Effector memory CD8-positive, alpha-beta T cell (primary cell): ENCODE measurements at regions not wholly inside any gene's neighbourhood (a gene's known extent, or its start where the extent isn't known, plus 50 kb on each side); places are given as distances from the start of the nearest gene placed in this dataset.

Experiments used
- ATAC-seq: fragments of 150-1000 bp; cut with Tn5 transposase; replicated peaks from 2 replicates; pipeline ENCODE4 v1.10.0; 2021; ENCODE audit warnings: mild to moderate bottlenecking, moderate library complexity
- DNase-seq, 3 experiments: peaks; one replicate each; pipeline ENCODE4 v3.0.0; 2021
- H3K27ac Mint-ChIP-seq, 2 donors: one replicate each; pipeline ENCODE4 v1.8.0; 2022; ENCODE audit warnings: mild to moderate bottlenecking in 2 of 2, mixed read lengths in 2 of 2, moderate library complexity in 2 of 2
- H3K27me3 Mint-ChIP-seq, 2 donors: one replicate each; pipeline ENCODE4 v1.8.0; 2022; ENCODE audit warnings: mixed read lengths in 2 of 2
- H3K36me3 Mint-ChIP-seq: one replicate; pipeline ENCODE4 v1.8.0; 2022; ENCODE audit warnings: mild to moderate bottlenecking, moderate library complexity, mixed read lengths; ENCODE audit not compliant: insufficient read depth
- H3K4me1 Mint-ChIP-seq, 2 donors: one replicate each; pipeline ENCODE4 v1.8.0; 2022; ENCODE audit warnings: low read depth in 2 of 2, mixed read lengths in 2 of 2
- H3K4me3 Mint-ChIP-seq, 2 donors: one replicate each; pipeline ENCODE4 v1.8.0; 2022; ENCODE audit warnings: mild to moderate bottlenecking in 2 of 2, mixed read lengths in 2 of 2, moderate library complexity in 2 of 2
- H3K9me3 Mint-ChIP-seq, 2 donors: one replicate each; pipeline ENCODE4 v1.8.0; 2022; ENCODE audit warnings: mixed read lengths in 2 of 2

GRCh38 chr2:22893761-22894517 lies 491.0 kb upstream of the KLHL29 start:
- no peak for ATAC-seq

GRCh38 chr2:22894761-22895160 lies 490.2 kb upstream of the KLHL29 start:
- Mint-ChIP-seq H3K4me3 (no peak overlapping the region), H3K27ac (no peak overlapping the region)

More at GRCh38 chr2:22893761-22894517, 491.0 kb upstream of the KLHL29 start:
- Mint-ChIP-seq H3K9me3 (peaks cover 9 to 15% of the 10 kb centered on the region in 2 donors), H3K36me3 (no peaks in the 10 kb centered on the region), H3K27ac (no peak overlapping the region), H3K27me3 (no peaks in the 10 kb centered on the region), H3K4me1 (no peaks in the 10 kb centered on the region), H3K4me3 (no peak overlapping the region)
- no peak for DNase-seq

GRCh38 chr2:22897428-22897827 lies 487.6 kb upstream of the KLHL29 start:
- ATAC-seq (no peak), DNase-seq (no peak)
- peaks cover 10 to 14% of the 10 kb centered on the region in 2 donors for H3K9me3 Mint-ChIP-seq
- no peak overlapping the region for H3K27ac Mint-ChIP-seq
- no peaks in the 10 kb centered on the region for H3K4me1 Mint-ChIP-seq
- H3K4me3 Mint-ChIP-seq = no peak overlapping the region
- no peaks in the 10 kb centered on the region for H3K27me3 Mint-ChIP-seq
- H3K36me3 Mint-ChIP-seq = no peaks in the 10 kb centered on the region

More at GRCh38 chr2:22894761-22895160, 490.2 kb upstream of the KLHL29 start:
- no peaks in the 10 kb centered on the region for H3K4me1 Mint-ChIP-seq
- no peaks in the 10 kb centered on the region for H3K36me3 Mint-ChIP-seq
- ATAC-seq (no peak), DNase-seq (no peak)
- peaks cover 10 to 19% of the 10 kb centered on the region in 2 donors for H3K9me3 Mint-ChIP-seq
- H3K27me3 Mint-ChIP-seq = no peaks in the 10 kb centered on the region

- Mint-ChIP-seq H3K36me3 (no peaks in the 10 kb centered on the region), H3K27ac (no peak overlapping the region), H3K4me1 (no peaks in the 10 kb centered on the region), H3K4me3 (no peak overlapping the region), H3K9me3 (peaks cover 6 to 7% of the 10 kb centered on the region in 2 donors), H3K27me3 (no peaks in the 10 kb centered on the region)
- ATAC-seq (no peak), DNase-seq (no peak)
Measured at GRCh38 chr2:22900674-22901073, 484.3 kb upstream of the KLHL29 start.

- H3K4me1 Mint-ChIP-seq = no peaks in the 10 kb centered on the region
- no peak for ATAC-seq
- no peak for DNase-seq
- no peaks in the 10 kb centered on the region for H3K36me3 Mint-ChIP-seq
- no peak overlapping the region for H3K4me3 Mint-ChIP-seq
- no peaks in the 10 kb centered on the region for H3K27me3 Mint-ChIP-seq
- H3K27ac Mint-ChIP-seq = no peak overlapping the region
- H3K9me3 Mint-ChIP-seq = peaks cover 6 to 7% of the 10 kb centered on the region in 2 donors
Measured at GRCh38 chr2:22901471-22902179, 483.4 kb upstream of the KLHL29 start.

GRCh38 chr2:22902180-22902550 lies 482.8 kb upstream of the KLHL29 start:
- H3K9me3 Mint-ChIP-seq = peaks cover 4 to 6% of the 10 kb centered on the region in 2 donors
- H3K36me3 Mint-ChIP-seq = no peaks in the 10 kb centered on the region
- DNase-seq (no peak), ATAC-seq (no peak)
- H3K4me1 Mint-ChIP-seq = no peaks in the 10 kb centered on the region
- no peak overlapping the region for H3K4me3 Mint-ChIP-seq
- no peak overlapping the region for H3K27ac Mint-ChIP-seq
- no peaks in the 10 kb centered on the region for H3K27me3 Mint-ChIP-seq

GRCh38 chr2:22902662-22903165 lies 482.3 kb upstream of the KLHL29 start:
- no peaks in the 10 kb centered on the region for H3K36me3 Mint-ChIP-seq
- H3K4me1 Mint-ChIP-seq = no peaks in the 10 kb centered on the region
- no peak overlapping the region for H3K27ac Mint-ChIP-seq
- no peak for ATAC-seq
- H3K9me3 Mint-ChIP-seq = peaks cover 4 to 6% of the 10 kb centered on the region in 2 donors
- H3K4me3 Mint-ChIP-seq = no peak overlapping the region
- DNase-seq = no peak
- H3K27me3 Mint-ChIP-seq = no peaks in the 10 kb centered on the region

- no peak for DNase-seq
- no peak overlapping the region for H3K27ac Mint-ChIP-seq
- no peaks in the 10 kb centered on the region for H3K4me1 Mint-ChIP-seq
- no peak overlapping the region for H3K4me3 Mint-ChIP-seq
- H3K27me3 Mint-ChIP-seq = no peaks in the 10 kb centered on the region
- H3K36me3 Mint-ChIP-seq = no peaks in the 10 kb centered on the region
- no peak for ATAC-seq
- peaks cover 5 to 6% of the 10 kb centered on the region in 2 donors for H3K9me3 Mint-ChIP-seq
Measured at GRCh38 chr2:22903616-22904015, 481.4 kb upstream of the KLHL29 start.

- no peak overlapping the region for H3K27ac Mint-ChIP-seq
- no peak overlapping the region for H3K4me3 Mint-ChIP-seq
- ATAC-seq (no peak), DNase-seq (no peak)
- H3K9me3 Mint-ChIP-seq = peaks cover 6% of the 10 kb centered on the region in 2 donors
- no peaks in the 10 kb centered on the region for H3K4me1 Mint-ChIP-seq
- no peaks in the 10 kb centered on the region for H3K27me3 Mint-ChIP-seq
- no peaks in the 10 kb centered on the region for H3K36me3 Mint-ChIP-seq
Measured at GRCh38 chr2:22904126-22904684, 480.8 kb upstream of the KLHL29 start.

- H3K27ac Mint-ChIP-seq = no peak overlapping the region
- H3K9me3 Mint-ChIP-seq = peaks cover 5% of the 10 kb centered on the region in 2 donors
- DNase-seq (no peak), ATAC-seq (no peak)
- H3K27me3 Mint-ChIP-seq = no peaks in the 10 kb centered on the region
- H3K36me3 Mint-ChIP-seq = no peaks in the 10 kb centered on the region
- no peaks in the 10 kb centered on the region for H3K4me1 Mint-ChIP-seq
- H3K4me3 Mint-ChIP-seq = no peak overlapping the region
Measured at GRCh38 chr2:22907330-22907729, 477.6 kb upstream of the KLHL29 start.

GRCh38 chr2:22912398-22912797 lies 472.6 kb upstream of the KLHL29 start:
- Mint-ChIP-seq H3K36me3 (no peaks in the 10 kb centered on the region), H3K27me3 (no peaks in the 10 kb centered on the region), H3K4me3 (no peak overlapping the region), H3K27ac (no peak overlapping the region), H3K9me3 (peaks cover 8 to 21% of the 10 kb centered on the region in 2 donors), H3K4me1 (no peaks in the 10 kb centered on the region)
- DNase-seq (no peak), ATAC-seq (no peak)

- no peak for ATAC-seq
- H3K4me3 Mint-ChIP-seq = no peak overlapping the region
Measured at GRCh38 chr2:22929998-22930397, 455.0 kb upstream of the KLHL29 start.

GRCh38 chr2:22930781-22931180 lies 454.2 kb upstream of the KLHL29 start:
- no peak overlapping the region for H3K4me3 Mint-ChIP-seq

More at GRCh38 chr2:22929998-22930397, 455.0 kb upstream of the KLHL29 start:
- H3K27ac Mint-ChIP-seq = no peak overlapping the region
- no peaks in the 10 kb centered on the region for H3K27me3 Mint-ChIP-seq
- peaks cover 9 to 10% of the 10 kb centered on the region in 2 donors for H3K9me3 Mint-ChIP-seq
- no peak for DNase-seq
- H3K36me3 Mint-ChIP-seq = no peaks in the 10 kb centered on the region
- H3K4me1 Mint-ChIP-seq = no peaks in the 10 kb centered on the region

More at GRCh38 chr2:22930781-22931180, 454.2 kb upstream of the KLHL29 start:
- H3K4me1 Mint-ChIP-seq = no peaks in the 10 kb centered on the region
- ATAC-seq (no peak), DNase-seq (no peak)
- H3K36me3 Mint-ChIP-seq = no peaks in the 10 kb centered on the region
- H3K27me3 Mint-ChIP-seq = no peaks in the 10 kb centered on the region
- peaks cover 2 to 7% of the 10 kb centered on the region in 2 donors for H3K9me3 Mint-ChIP-seq
- H3K27ac Mint-ChIP-seq = no peak overlapping the region
